SK-N-SH treated with all-trans-retinoic acid at 6 μM for 48 hours (cell line): ENCODE measurements at regions not wholly inside any gene's neighbourhood (a gene's known extent, or its start where the extent isn't known, plus 50 kb on each side); places are given as distances from the start of the nearest gene placed in this dataset.

Experiments used
- ATAC-seq: fragments of 200-7000 bp; cut with Tn5 transposase; 3 replicates; pipeline ENCODE4 v1.9.1; 2020; ENCODE audit warnings: mild to moderate bottlenecking, moderate library complexity
- ARNTL ChIP-seq: fragments of 450-650 bp; formaldehyde crosslinking; IDR thresholded peaks from 2 replicates; pipeline ENCODE4 v1.5.0; 2020; ENCODE audit warnings: low read depth, mild to moderate bottlenecking, moderate library complexity, borderline replicate concordance
- CSDC2 ChIP-seq: fragments of 250-450 bp; sonication (Bioruptor Pico); IDR thresholded peaks from 2 replicates; pipeline ENCODE4 v1.5.0; 2020; ENCODE audit warnings: mild to moderate bottlenecking, moderate library complexity
- ESRRG ChIP-seq: fragments of 250-450 bp; sonication (Bioruptor Pico); IDR thresholded peaks from 2 replicates; pipeline ENCODE4 v1.6.1; 2021; ENCODE audit warnings: mild to moderate bottlenecking
- GLIS3 ChIP-seq: fragments of 250-450 bp; sonication (Bioruptor Pico); IDR thresholded peaks from 2 replicates; pipeline ENCODE4 v1.5.0; 2020; ENCODE audit warnings: mild to moderate bottlenecking, moderate library complexity
- ISL1 ChIP-seq: fragments of 250-450 bp; sonication (Bioruptor Pico); IDR thresholded peaks from 2 replicates; pipeline ENCODE4 v2.1.2; 2022; ENCODE audit warnings: mild to moderate bottlenecking, moderate library complexity
- OSR1 ChIP-seq: fragments of 250-450 bp; sonication (Bioruptor Pico); IDR thresholded peaks from 2 replicates; pipeline ENCODE4 v1.8.0; 2022; ENCODE audit warnings: moderate library complexity, mild to moderate bottlenecking, inconsistent platforms
- PATZ1 ChIP-seq: fragments of 250-450 bp; sonication (Bioruptor Pico); IDR thresholded peaks from 2 replicates; pipeline ENCODE4 v1.8.0; 2020; ENCODE audit warnings: mild to moderate bottlenecking, moderate library complexity, borderline replicate concordance
- PPARA ChIP-seq: fragments of 250-450 bp; sonication (Bioruptor Pico); IDR thresholded peaks from 2 replicates; pipeline ENCODE4 v1.5.0; 2020; ENCODE audit warnings: mild to moderate bottlenecking, borderline replicate concordance
- RARB ChIP-seq: fragments of 250-450 bp; sonication (Bioruptor Pico); IDR thresholded peaks from 2 replicates; pipeline ENCODE4 v1.8.0; 2021; ENCODE audit warnings: mild to moderate bottlenecking, moderate library complexity
- SNAI2 ChIP-seq: fragments of 250-450 bp; sonication (Bioruptor Pico); IDR thresholded peaks from 2 replicates; pipeline ENCODE4 v1.5.0; 2020; ENCODE audit warnings: mild to moderate bottlenecking, moderate library complexity
- TCF4 ChIP-seq: fragments of 250-450 bp; sonication (Bioruptor Pico); IDR thresholded peaks from 2 replicates; pipeline ENCODE4 v1.8.0; 2021; ENCODE audit warnings: mild to moderate bottlenecking, moderate library complexity, borderline replicate concordance
- TOX ChIP-seq: fragments of 250-450 bp; sonication (Bioruptor Pico); IDR thresholded peaks from 2 replicates; pipeline ENCODE4 v1.8.0; 2021; ENCODE audit warnings: mild to moderate bottlenecking, moderate library complexity, borderline replicate concordance
- ZC3H10 ChIP-seq: fragments of 250-450 bp; sonication (Bioruptor Pico); IDR thresholded peaks from 2 replicates; pipeline ENCODE4 v1.5.1; 2021; ENCODE audit warnings: mild to moderate bottlenecking, moderate library complexity
- ZFP30 ChIP-seq: fragments of 450-650 bp; formaldehyde crosslinking; IDR thresholded peaks from 2 replicates; pipeline ENCODE4 v1.5.0; 2022; ENCODE audit warnings: mild to moderate bottlenecking, moderate library complexity
- ZNF565 ChIP-seq: fragments of 450-650 bp; formaldehyde crosslinking; conservative IDR thresholded peaks from 2 replicates; pipeline ENCODE4 v1.5.0; 2020; ENCODE audit warnings: low read depth, mild to moderate bottlenecking, moderate library complexity
- ZNF70 ChIP-seq: fragments of 450-650 bp; formaldehyde crosslinking; IDR thresholded peaks from 2 replicates; pipeline ENCODE4 v1.5.0; 2020; ENCODE audit warnings: mild to moderate bottlenecking, moderate library complexity
- TF ChIP-seq, protein P1 (sequence below): fragments of 250-450 bp; sonication (Bioruptor Pico); IDR thresholded peaks from 2 replicates; pipeline ENCODE4 v1.5.1; 2021; ENCODE audit warnings: mild to moderate bottlenecking, moderate library complexity
- TF ChIP-seq, protein P2 (sequence below): fragments of 250-450 bp; sonication (Bioruptor Pico); IDR thresholded peaks from 2 replicates; pipeline ENCODE4 v1.5.0; 2020; ENCODE audit warnings: mild to moderate bottlenecking, moderate library complexity
- TF ChIP-seq, protein P3 (sequence below): fragments of 250-450 bp; sonication (Bioruptor Pico); IDR thresholded peaks from 2 replicates; pipeline ENCODE4 v1.5.1; 2020; ENCODE audit warnings: low read depth, mild to moderate bottlenecking, moderate library complexity
- TF ChIP-seq, protein P4 (sequence below): fragments of 250-450 bp; sonication (Bioruptor Pico); IDR thresholded peaks from 2 replicates; pipeline ENCODE4 v1.8.0; 2021; ENCODE audit warnings: low read depth, mild to moderate bottlenecking, moderate library complexity, borderline replicate concordance

- TF ChIP-seq SNAI2: no peak
- TF ChIP-seq PATZ1 (CRISPR knock-in tag): no peak
- TF ChIP-seq, protein P1, sequence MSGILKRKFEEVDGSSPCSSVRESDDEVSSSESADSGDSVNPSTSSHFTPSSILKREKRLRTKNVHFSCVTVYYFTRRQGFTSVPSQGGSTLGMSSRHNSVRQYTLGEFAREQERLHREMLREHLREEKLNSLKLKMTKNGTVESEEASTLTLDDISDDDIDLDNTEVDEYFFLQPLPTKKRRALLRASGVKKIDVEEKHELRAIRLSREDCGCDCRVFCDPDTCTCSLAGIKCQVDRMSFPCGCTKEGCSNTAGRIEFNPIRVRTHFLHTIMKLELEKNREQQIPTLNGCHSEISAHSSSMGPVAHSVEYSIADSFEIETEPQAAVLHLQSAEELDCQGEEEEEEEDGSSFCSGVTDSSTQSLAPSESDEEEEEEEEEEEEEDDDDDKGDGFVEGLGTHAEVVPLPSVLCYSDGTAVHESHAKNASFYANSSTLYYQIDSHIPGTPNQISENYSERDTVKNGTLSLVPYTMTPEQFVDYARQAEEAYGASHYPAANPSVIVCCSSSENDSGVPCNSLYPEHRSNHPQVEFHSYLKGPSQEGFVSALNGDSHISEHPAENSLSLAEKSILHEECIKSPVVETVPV: no peak
- no peak for TF ChIP-seq TCF4
- no peak for TF ChIP-seq ESRRG (CRISPR knock-in tag)
Measured at GRCh38 chr10:22850541-22850940, 77.3 kb upstream of the ARMC3 start (continued).

DNA sequence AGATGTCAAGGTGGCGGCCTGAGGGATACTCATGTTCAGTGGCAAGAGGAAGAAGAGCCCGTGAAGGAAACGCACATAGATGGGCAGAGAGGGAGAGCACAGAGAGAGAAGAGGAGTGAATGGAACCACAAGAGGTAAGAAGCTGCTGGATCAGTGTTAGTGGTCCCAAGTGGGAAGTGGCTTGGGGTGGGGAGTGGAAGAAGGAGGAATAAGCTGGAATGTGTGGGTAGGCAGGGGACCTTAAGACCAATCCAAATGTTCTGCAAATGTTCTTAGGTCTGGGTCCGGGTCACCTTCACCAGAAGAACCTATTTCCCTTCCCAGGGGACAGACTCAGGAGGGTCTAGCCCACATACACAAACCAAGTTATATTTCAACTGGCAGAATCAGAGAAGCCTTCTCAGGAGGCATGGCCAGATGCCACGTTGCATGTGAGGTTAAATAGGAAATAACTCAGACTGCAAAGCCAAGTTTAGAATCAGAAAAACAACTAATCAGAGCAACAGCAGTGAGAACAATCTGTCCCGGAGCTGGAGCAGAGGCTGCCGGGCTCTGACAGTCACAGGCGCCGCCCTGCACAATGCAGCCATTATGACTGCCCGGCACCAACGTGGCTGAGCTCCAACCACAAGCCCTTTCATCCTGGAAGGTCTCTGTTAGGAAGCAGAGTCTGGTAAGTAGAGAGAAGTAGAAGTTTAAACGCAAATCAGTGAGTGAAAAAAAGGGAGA is 78.6 kb upstream of the ARMC3 start:
- TF ChIP-seq, protein P1: no peak
- TF ChIP-seq ZFP30 (CRISPR knock-in tag): no peak
- no peak for TF ChIP-seq CSDC2 (CRISPR knock-in tag)
- no peak for TF ChIP-seq ZC3H10 (CRISPR knock-in tag)
- no peak for TF ChIP-seq GLIS3 (CRISPR knock-in tag)
- no peak; the same call in 2 of the 3 replicates for ATAC-seq

DNA sequence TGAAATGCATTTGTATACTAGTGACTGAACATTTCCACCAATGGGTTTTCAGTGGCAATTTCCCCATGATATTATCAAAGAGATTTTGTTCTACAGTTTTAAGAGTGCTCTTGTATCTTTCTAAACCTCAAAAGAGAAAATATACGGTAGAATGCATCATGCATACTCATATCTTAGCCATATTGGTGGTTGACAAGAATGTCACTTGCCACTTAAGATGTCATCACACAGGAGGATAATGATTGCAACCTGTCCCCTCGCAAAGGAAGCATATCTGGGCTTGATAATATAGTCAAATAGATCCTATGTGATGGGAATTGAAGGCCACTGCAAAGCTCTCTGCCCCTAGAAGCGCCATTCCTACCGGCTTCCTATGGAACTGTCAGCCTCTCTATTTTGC is 79.3 kb upstream of the ARMC3 start:
- TF ChIP-seq GLIS3 (CRISPR knock-in tag) (no peak), SNAI2 (no peak), OSR1 (CRISPR knock-in tag) (no peak), ZC3H10 (CRISPR knock-in tag) (no peak)
- ATAC-seq: no peak

DNA sequence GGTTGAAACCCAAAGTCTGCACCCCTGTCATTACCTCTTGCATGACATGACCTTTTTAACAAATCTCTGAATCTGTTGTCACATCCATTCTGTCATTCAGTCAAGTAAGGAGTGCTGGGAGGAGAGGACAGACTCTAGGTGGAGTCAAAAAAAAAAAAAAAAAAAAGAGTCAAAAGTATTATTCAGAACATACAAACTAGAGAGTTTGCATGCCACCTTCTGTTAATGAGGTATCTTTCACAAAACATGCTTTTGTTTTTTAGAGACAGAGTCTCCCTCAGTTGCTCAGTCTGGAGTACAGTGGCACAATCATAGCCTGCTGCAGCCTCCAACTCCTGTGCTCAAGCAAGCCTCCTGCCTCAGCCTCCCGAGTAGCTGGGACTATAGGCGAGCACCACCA is 81.6 kb upstream of the ARMC3 start:
- TF ChIP-seq PPARA: no peak
- TF ChIP-seq, protein P1: no peak
- TF ChIP-seq ZC3H10 (CRISPR knock-in tag): no peak
- TF ChIP-seq GLIS3 (CRISPR knock-in tag): no peak
- no peak for TF ChIP-seq ESRRG (CRISPR knock-in tag)
- TF ChIP-seq ISL1: no peak
- TF ChIP-seq OSR1 (CRISPR knock-in tag): no peak
- TF ChIP-seq ZFP30 (CRISPR knock-in tag): no peak
- TF ChIP-seq ZNF70 (CRISPR knock-in tag): no peak
- TF ChIP-seq CSDC2 (CRISPR knock-in tag): no peak
- TF ChIP-seq TCF4: no peak
- TF ChIP-seq, protein P2, sequence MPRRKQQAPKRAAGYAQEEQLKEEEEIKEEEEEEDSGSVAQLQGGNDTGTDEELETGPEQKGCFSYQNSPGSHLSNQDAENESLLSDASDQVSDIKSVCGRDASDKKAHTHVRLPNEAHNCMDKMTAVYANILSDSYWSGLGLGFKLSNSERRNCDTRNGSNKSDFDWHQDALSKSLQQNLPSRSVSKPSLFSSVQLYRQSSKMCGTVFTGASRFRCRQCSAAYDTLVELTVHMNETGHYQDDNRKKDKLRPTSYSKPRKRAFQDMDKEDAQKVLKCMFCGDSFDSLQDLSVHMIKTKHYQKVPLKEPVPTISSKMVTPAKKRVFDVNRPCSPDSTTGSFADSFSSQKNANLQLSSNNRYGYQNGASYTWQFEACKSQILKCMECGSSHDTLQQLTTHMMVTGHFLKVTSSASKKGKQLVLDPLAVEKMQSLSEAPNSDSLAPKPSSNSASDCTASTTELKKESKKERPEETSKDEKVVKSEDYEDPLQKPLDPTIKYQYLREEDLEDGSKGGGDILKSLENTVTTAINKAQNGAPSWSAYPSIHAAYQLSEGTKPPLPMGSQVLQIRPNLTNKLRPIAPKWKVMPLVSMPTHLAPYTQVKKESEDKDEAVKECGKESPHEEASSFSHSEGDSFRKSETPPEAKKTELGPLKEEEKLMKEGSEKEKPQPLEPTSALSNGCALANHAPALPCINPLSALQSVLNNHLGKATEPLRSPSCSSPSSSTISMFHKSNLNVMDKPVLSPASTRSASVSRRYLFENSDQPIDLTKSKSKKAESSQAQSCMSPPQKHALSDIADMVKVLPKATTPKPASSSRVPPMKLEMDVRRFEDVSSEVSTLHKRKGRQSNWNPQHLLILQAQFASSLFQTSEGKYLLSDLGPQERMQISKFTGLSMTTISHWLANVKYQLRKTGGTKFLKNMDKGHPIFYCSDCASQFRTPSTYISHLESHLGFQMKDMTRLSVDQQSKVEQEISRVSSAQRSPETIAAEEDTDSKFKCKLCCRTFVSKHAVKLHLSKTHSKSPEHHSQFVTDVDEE (CRISPR knock-in tag): no peak
- TF ChIP-seq, protein P3, sequence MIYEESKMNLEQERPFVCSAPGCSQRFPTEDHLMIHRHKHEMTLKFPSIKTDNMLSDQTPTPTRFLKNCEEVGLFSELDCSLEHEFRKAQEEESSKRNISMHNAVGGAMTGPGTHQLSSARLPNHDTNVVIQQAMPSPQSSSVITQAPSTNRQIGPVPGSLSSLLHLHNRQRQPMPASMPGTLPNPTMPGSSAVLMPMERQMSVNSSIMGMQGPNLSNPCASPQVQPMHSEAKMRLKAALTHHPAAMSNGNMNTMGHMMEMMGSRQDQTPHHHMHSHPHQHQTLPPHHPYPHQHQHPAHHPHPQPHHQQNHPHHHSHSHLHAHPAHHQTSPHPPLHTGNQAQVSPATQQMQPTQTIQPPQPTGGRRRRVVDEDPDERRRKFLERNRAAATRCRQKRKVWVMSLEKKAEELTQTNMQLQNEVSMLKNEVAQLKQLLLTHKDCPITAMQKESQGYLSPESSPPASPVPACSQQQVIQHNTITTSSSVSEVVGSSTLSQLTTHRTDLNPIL (CRISPR knock-in tag): no peak
- no peak for TF ChIP-seq RARB (CRISPR knock-in tag)
- TF ChIP-seq, protein P4, sequence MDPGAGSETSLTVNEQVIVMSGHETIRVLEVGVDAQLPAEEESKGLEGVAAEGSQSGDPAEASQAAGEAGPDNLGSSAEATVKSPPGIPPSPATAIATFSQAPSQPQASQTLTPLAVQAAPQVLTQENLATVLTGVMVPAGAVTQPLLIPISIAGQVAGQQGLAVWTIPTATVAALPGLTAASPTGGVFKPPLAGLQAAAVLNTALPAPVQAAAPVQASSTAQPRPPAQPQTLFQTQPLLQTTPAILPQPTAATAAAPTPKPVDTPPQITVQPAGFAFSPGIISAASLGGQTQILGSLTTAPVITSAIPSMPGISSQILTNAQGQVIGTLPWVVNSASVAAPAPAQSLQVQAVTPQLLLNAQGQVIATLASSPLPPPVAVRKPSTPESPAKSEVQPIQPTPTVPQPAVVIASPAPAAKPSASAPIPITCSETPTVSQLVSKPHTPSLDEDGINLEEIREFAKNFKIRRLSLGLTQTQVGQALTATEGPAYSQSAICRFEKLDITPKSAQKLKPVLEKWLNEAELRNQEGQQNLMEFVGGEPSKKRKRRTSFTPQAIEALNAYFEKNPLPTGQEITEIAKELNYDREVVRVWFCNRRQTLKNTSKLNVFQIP: no peak
- TF ChIP-seq ZNF565 (CRISPR knock-in tag): no peak
- no peak for TF ChIP-seq TOX (CRISPR knock-in tag)
- TF ChIP-seq ARNTL (CRISPR knock-in tag): no peak
- no peak for TF ChIP-seq PATZ1 (CRISPR knock-in tag)
- no peak for TF ChIP-seq SNAI2
- ATAC-seq: no peak
